ENCODE measurements at regions not wholly inside any gene's neighbourhood (a gene's known extent, or its start where the extent isn't known, plus 50 kb on each side); places are given as distances from the start of the nearest gene placed in this dataset.
"Not testable (repeated sequence)": the region's sequence is repeated elsewhere in the genome, so short reads cannot be mapped to it uniquely, and the experiment has no call there.

DNA sequence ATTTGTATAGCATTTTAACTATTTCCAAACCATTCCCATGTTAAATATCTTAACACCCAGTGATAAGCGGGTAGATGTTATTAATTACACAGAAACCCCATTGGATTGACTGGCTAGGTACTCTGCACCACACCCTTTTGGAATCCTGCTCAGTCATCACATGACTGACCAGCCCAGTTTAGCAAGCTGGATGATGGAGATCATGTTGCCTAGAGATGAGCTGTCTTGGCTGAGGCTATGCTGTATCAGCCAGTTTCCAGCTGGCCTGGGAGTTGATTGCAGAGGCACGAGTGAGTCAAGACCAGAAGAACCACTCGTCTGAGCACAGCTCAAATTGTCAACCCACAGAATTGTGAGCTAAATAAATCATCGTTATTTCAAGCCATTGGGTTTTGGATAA, 124.6 kb downstream of the ZNF621 start:
- no peak for DNase-seq

DNA sequence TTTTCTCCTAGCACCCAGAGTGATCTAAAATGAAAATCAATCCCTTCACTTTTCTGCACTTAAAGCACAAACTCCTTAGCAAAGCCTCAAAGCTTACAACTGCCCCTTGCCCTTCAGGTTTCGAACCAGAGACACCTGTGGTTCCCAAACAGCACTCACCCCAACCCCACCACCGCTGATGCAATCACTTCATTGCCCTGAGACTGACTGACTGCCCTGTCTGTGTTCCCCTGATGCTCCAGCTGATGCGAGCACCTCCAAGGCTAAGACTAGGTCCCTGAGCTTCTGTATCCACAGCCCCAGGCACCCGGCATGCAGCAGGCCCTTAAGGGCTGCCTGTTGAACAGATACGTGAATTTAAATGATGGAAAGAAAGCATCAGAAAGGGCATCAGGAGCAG, 127.3 kb downstream of the ZNF621 start:
- DNase-seq, result no peak

DNA sequence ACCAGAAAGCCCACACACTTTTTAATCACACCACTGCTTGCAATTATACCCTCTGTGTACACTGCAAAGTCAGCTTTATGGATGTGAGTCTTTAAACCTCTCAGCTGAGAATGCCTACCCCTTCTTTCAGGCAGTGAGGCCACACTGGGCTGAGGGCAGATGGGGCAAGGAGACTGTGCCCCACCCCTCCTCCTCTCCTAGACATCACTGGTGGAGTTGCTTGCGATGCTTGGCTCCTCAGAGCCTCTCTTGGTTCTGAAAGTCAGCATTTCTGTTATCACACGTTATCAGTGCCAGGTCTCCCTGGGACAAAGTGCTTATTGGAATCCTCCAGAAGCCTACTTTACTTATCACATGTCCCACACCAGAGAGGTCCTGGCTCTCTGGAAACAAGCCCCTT, 128.2 kb downstream of the ZNF621 start:
- DNase-seq, result no peak

DNA sequence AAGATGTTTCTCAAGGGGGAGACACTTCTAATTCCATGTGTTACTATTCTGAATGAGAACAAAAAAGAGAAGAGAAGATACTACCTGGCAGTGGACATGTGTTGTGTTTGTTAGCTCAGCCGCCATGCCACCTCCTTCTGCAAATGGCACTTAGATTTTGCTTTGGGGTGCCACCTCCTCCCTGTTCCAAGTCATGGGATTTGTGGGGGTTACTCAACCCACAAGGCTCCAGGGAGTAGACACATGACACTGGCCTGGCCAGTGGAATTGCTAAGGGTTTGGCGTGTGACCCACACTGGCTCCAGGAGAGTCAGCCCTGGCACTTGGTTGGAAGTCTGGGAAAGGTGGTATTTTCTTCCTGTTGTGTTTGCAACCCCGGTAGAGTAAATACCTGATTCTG, 129.1 kb downstream of the ZNF621 start:
- no peak for DNase-seq

DNA sequence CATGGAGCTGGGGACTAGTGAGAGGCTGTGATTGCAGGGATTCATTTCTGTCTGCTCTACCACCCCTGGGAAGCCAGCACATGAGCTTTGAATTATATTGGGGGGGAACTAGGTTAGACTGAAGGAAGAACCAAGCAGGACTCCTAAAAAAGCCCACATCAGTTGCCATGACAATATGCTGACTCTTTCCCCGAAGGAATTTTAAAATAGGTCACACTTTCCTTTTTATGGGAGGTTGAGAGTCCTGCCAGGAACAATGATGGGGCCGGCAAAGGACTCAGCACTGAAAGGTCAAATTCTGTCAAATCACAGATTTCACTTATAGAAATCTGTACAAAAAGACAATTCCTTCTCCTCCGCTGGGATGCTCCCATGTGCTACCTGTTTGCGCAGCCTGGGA, 130.8 kb downstream of the ZNF621 start:
- DNase-seq, result no peak

DNA sequence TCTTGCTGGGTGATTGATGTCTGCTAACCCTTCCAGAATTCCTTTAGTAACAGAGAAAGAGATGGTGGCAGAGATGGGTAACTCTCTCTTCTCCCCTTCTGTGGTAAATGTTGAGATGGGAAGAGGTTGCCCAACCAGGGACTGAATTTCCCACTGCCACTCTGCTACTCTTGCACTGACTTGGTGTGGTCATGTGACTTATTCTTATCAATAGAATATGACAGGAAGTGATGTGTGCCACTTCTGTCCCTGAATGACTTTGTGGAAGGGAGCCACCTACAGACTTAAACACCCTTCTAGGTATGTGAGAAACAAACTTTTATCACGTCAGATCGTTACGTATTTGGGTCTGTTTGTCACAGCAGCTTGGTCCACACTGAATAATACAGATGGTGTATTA, 132.9 kb downstream of the ZNF621 start:
- no peak for DNase-seq

DNA sequence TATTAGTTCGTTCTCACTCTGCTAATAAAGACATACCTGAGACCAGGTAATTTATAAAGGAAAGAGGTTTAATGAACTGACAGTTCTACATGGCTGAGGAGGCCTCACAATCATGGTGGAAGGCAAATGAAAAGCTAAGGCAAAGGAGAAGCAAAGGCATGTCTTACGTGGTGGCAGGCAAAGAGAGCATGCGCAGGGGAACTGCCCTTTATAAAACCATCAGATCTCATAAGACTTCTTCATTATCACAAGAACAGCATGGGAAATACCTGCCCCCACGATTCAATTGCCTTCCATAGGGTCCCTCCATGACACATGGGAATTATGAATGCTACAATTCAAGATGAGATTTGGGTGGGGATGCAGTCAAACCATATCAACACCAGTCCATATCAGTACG, 133.5 kb downstream of the ZNF621 start:
- DNase-seq, result no peak

DNA sequence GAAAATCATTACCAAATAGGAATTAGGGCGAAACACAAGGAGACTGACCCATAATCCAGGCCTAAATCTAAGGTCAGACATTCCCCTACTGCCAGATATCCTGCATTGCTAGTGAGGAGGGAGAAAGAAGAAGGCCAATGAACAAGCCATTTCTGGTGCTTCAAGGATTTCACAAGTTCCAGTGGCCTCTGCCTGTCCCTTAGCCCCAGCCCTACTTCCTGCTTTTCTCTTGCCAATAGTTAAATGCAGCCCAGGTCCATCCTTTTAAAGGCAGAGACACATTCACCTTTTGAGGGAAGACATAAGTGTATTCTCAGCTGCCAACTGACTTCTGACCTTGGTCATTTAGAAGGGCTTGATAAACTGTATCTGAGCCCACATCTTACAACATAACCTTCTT, 135.8 kb downstream of the ZNF621 start:
- DNase-seq, result no peak

DNA sequence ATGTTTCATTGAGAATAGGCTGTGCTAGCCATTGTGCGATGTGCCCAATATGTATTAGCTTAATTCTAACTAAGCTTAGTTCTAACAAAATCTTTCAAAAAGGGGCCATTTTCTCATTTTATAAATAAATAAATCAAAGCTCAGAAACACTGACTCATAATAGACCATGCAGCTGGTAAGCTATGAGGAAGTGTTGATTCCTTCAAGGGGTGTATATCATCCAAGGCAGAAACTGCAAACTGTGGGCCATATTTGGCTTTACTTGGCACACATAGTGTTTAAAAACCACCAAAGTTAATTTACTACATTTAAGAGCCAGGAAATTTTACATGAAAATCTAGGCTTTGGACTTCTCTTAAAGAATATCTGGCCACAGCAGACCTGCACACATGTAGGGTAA, 136.5 kb downstream of the ZNF621 start:
- DNase-seq, result no peak

DNA sequence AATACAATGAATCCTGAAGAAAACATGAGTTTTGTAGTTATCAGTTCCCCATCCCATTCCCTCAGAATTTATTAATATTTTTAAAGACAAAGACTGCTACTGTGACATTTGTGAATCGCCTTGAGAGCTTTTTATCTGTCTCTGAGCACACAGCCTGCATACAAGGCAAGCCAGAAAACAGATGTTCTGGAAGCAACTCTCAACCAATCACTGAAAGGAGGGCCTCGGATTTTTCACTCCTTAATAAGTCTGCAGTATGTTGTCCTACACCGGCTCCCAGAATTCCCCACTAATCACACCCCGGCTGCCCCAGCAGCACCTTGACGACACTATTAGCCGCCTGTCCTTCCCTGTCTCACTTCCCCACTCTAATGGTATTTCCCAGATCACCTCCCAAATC, 138.5 kb downstream of the ZNF621 start:
- DNase-seq, result peak; percentile 9

DNA sequence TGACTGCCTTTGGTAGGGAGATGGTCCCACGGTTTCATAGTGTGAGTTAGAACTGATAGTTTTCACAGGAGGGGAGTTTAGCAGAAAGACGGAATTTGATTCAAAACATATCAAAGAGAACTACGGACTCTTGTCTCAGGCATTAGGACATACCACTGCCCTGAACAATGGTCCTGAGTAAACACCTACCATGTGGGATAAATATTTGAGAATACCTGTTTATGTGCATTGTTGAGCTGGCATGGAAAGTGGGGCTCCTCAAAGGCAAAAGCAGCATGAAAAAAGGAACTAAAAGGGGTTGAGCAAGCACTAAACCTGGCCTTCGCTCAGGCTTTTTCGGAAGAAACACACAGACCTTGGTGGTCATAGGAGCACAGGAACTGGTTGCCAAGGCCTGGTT, 144.4 kb downstream of the ZNF621 start:
- DNase-seq, result no peak

DNA sequence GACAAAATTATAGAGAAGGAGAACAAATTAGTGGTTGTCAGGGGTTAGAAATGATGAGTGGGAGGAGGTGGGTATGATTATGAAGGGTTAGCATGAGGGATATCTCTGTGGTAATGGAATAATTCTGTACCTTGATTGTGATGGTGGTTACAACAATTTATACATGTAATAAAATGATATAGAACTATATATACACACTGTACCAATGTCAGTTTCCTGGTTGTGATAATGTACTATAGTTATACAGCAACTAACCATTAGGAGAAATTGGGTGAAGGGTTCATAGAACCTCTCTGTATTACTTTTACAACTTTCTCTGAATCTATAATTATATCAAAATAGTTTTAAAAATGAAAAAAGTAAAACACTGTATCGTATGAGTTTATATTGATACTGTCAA, 148.1 kb downstream of the ZNF621 start:
- no peak for DNase-seq

DNA sequence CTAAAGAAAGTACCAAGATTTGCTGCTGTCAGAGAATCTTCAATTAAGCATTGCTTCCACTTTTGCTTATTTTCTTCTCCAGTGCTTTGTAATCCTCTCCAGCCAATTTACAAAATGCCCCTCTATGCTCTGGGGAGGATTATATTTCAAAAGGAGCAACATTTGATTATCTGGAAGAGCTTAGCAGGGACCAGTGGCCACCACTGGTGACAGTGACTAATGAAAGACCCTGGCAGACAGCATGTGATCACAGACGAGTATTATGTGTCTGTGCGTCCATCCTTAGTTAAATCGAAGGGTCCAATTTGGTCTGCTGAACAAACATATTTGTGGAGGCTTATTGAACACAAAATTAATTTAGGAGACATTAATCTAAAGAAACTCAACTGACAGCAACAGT, 152.6 kb downstream of the ZNF621 start:
- DNase-seq, result peak; percentile 0

DNA sequence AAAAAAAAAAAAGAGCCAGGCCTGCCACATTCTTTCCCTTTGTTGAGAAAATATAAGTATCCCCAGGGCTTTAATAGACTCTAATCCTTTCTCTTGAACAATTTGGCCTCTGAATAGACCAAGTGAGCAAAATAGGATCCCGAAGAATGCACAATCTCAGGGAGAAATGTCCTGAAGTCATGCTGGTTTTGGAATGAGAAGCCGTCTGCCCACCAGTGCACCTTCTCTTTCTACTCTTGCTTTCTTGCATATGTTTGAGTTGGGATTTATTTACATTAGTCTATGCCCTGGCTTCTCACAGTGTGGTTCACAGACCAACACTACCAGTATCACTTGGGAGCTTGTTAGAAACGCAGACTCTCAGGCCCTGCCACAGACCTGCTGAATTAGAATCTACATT, 153.0 kb downstream of the ZNF621 start:
- DNase-seq, result no peak

DNA sequence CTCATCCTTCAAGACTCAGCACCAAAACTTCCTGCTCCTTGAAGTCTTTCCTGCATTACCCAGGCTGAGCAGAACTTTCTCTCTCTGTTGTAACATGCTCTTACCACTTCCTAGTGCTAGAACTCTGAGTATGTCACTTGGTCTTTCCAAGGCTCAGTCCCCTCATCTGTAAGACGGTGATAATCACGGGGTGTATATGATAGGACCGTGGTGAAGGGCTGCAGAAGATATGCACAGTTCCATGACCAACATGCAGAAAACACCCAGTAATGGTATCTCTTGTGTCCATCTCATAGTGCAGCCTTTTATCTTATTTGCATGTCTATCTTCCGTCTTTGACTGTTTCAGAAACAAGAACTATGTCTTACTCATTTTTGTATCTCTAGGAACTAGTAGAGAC, 154.5 kb downstream of the ZNF621 start:
- no peak for DNase-seq

DNA sequence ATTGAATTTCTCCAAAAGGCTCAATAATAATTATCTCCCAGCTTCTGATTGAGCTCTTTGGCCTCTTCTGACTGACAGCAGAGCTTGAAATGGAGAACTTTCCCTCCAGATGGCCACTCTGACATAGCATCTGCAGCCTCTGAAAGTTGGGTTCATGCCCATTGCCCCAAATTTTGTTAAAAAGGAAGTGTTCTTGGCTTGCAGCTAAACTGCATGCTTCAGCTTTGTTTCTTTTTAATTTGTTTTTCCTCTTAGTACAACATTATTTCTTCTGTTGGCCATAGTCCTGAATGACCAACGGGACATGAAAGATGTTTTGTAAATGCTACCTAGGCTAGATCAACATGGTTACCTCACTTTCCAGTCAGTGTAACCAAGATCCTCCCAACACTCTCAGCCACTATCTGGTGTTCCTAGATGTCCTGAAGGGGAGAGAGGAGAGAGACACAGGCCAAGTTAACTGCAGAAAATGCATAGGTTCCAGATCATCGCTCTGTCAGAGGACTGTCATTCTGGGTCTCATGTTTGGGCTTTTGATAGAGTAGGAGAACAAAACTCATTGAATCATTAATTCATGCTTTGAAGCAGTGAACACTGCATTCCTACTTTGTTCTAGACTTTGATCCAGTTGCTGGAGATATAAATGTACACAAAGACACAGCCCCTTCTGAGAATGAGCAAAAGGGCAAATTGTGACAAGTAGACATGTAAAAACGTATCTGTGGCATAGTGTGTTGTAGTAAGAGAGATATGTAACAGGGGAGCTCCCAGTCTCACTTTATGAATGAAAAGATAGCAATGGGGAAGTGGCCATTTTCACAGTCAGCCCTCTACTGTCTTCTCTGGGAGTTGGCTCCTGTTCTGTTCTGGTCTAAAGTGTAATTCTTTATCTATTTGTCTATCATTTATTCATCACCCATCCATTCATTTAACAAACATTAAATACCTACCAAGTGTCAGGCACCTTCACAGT, 156.2 kb downstream of the ZNF621 start:
- DNase-seq, result no peak

DNA sequence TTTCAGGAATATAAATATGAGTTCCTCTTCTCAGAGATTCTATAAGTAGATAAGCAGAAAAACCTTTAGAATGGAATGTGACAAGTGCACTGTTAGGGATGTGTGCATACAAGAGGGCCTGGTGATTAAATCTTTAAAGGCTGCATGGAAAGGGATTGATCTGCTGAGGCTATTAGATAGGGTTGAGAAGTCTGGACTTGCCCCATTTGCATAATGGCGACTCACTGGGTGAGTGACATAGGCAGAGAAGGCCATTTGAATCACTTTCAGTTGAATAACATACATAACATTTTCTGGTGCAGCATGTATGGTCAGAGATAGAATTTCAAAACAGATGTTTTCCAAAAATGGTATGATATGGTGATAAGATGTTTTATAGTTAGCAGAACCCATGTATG, 156.9 kb downstream of the ZNF621 start:
- DNase-seq, result no peak

DNA sequence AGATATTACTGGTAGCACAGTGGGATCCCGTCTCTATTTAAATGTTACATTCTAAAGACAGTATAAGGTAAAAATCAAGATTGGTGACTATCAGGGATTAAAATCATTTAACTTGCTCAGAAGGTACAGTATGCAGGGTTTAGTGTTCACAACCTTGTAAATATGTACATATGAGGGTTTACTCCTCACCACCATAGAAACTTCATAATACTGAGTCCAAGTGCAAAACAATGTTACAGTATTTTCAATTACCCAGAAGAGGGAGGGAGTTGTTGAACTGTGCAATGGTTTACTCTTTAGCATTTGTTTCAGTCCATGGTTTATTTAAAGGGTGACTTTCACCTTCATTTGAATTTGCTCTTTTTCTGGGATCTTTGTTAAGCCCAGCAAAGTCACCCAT, 165.1 kb downstream of the ZNF621 start:
- no peak for DNase-seq

DNA sequence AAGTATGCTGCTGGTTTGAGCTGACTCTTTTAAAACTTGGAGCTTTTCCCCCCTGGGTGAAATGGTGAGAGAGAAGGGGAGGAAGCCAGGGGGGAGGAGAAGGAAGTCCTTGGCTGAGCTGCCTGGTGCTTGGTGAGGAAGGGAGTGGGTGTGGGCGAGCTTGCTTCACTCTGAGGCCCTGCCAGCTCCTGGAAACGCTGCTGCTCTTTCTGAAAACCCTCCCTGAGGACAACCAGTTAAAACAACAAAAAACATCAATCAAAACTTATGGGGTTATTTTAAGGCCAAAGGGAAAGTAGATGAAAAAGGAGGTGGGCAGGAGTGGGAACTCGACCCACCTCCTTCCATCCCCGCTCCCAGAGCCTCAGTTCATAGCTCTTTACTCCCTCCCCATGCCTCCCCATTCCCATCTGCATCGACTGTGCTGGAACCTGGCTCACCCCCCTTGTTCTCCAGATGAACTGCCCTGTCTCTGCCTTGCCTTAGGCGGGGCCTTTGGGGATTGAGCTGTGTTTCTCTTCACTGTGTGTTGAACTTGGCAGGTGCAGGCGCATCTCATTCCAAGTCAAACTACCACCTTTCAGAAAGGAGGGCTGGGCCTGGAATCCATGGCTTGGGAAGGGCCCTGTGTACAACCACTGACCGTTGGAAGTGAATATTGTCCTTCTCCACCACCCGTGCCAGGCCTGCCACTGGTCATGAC, 166.1 kb downstream of the ZNF621 start:
- DNase-seq, result no peak

DNA sequence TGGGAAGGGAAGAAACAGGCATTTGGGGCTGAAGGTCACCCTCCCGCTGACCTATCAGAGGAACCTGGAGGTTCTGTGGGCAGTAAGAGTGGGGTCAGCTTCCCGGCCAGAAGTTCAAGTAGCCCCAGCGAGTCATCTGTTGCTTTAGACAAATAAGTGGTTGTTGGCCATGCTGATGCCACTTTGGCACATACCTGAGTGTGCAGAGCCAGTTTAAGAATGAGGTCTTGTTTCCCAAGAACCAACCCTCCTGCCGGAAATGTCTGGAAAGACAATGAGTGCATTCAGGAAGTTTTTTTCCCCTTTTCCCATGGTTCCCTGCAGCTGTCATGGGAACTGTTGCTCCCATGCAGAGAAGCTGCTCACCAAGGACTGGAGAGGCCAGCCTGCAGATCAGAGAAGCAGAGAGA, 166.7 kb downstream of the ZNF621 start:
- DNase-seq, result no peak

DNA sequence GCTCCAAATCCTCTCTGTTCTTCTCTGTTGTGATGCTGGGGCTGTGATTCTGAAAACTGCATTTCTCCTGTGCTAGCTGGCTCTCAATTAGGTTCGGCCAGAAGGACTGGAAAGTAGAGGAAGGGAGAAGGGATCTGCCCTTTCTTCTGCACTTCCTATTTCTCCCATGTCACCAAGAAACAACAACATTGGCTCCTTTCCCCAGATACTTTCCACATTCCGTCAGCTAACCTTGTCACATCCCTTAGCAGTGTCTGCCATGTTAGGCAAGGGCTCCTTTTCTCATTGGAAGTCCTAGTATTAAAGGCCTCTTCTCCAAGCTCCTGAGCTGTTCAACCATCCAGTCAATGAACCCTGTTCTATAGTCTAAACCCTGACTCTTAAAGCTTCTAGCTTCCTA, 171.1 kb downstream of the ZNF621 start:
- DNase-seq, result no peak

DNA sequence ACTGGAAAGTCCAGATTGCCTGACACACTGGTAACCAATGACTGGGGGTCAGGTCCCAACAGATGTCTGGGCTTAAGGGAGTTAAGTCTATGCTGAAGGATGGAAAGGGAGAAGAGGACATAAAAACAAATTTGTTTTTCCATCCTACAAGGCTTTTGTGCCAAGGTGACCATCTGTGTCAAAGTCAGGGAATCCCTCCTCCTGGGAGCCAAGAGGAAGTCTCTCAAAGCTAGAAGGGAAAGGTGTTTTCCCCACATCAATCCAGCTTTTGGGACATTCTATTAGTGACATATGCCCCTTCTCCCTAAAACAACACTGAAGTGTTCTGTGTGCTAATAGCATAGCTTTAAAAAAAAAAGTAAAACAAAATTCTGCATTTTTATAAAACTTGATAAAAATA, 173.9 kb downstream of the ZNF621 start:
- DNase-seq, result not testable (repeated sequence)

DNA sequence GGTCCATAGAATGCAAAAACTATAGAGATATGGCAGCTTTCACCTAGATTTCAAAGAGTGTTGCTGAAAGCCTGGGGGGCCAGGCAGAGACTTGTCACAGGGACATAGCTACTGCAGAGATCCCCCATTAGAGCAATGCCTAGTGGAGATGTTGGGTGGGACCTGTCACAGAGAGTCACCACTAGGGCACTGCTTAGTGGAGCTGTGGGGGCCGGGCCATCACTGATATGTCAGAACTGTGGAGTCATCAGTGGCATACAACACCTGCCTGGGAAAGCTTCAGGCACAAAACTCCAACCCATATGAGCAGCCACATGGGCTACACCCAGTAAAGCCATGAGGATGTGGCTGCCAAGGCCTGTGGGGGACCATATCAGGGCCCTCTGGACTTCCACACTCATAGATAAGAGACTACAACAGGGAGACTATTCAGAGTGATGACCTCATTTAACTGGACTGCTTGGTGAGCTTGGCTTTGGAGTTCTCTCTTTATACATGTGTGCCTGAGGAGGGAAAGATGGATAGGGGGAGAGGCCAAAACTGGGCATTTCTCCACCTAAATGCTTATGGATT, 176.3 kb downstream of the ZNF621 start:
- DNase-seq, result no peak

DNA sequence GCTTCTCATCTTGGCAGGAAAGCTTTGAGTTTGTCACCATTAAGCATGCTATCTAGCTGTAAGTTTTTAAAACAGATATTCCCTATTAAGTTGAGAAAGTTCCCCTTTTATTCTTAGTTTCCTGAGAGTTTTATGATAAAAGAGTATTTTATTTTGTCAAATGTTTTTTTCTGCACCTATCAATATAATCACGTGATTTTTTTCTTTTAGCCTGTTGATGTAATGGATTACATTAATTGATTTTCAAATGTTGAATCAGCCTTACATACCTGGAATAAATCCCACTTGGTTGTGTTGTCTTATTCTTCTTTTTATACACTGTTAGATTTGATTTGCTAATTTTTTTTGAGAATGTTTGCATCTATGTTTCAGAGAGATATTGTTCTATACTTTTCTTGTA, 179.5 kb downstream of the ZNF621 start:
- no peak for DNase-seq

All from NCI-H82 (cell line).